Keratinocyte (primary cell): ENCODE measurements at regions not wholly inside any gene's neighbourhood (a gene's known extent, or its start where the extent isn't known, plus 50 kb on each side); places are given as distances from the start of the nearest gene placed in this dataset.

Experiments
- CTCF ChIP-seq, 3 experiments: IDR thresholded peaks in 1 of 3; conservative IDR thresholded peaks in 1 of 3; optimal IDR thresholded peaks in 1 of 3; 2 replicates in 2 of 3; 3 replicates in 1 of 3; pipeline versions ENCODE3 to v1.5.1; 2011; ENCODE audit warnings: low read length in 3 of 3, mild to moderate bottlenecking in 3 of 3, moderate library complexity in 2 of 3, control low read depth in 1 of 3, inconsistent platforms in 1 of 3; ENCODE audit not compliant: insufficient read depth in 2 of 3; ENCODE audit errors: extremely low read depth in 1 of 3
- EZH2 ChIP-seq: IDR thresholded peaks from one replicate; pipeline ENCODE4 v1.6.1; 2012; ENCODE audit warnings: inconsistent platforms, mild to moderate bottlenecking, low read length, moderate library complexity

DNA sequence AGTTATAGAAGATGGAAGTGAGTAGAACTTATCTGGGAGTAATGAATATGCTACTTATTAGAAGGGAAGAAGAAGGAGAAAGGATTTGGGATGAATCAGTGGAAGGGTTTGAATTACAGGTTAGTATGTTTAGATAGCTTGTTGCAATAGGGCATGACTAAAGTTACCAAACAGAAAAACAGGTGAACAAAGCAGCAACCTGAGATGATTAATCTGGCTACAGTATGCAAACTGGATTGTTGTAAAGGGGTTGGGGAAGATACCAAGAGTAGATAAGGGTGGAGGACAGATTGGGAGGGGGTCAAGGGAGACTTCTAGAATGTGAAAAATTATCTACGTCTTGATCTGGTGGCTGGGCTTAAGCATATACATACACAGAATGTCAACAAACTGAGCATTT, 73.4 kb upstream of the CLEC14A start:
- no peak for TF ChIP-seq CTCF (optimal IDR thresholded peaks at IDR 0.05 in 1 of 3, IDR thresholded peaks at IDR 0.05 in 1 of 3, conservative IDR thresholded peaks at IDR 0.05 in 1 of 3; ENCODE audit: extremely low read depth in 1 of 3, insufficient read depth in 2 of 3, low read length in 3 of 3)
- TF ChIP-seq EZH2 = no peak
